Endothelial cell of umbilical vein (primary cell): ENCODE measurements at regions not wholly inside any gene's neighbourhood (a gene's known extent, or its start where the extent isn't known, plus 50 kb on each side); places are given as distances from the start of the nearest gene placed in this dataset.

Source experiments
- BruUV-seq: library from RNA; stranded (reverse); fragments of 400-500 nt; replicated peaks from 2 replicates; lab custom pipeline; 2021; lab: Mats Ljungman, UMichigan
- CTCF ChIA-PET: fragments of 300-600, 350-600 bp; sonication (Branson Sonifier 250); formaldehyde crosslinking; loops from one replicate; lab custom pipeline; 2021; ENCODE audit warnings: antibody characterized with exemption, inconsistent platforms; lab: Charles Lee
- POLR2A ChIA-PET: fragments of 300-600, 350-600 bp; sonication (Branson Sonifier 250); formaldehyde crosslinking; loops from one replicate; lab custom pipeline; 2021; ENCODE audit warnings: antibody characterized with exemption, inconsistent platforms; lab: Charles Lee
- DNase-seq: peaks from one replicate; pipeline ENCODE4 v3.0.0-alpha.2; 2011; ENCODE audit warnings: low read depth, low spot score
- FAIRE-seq: peaks from 2 replicates; lab custom pipeline; 2011; peaks lifted over from hg19 to GRCh38; lab: Jason Lieb, UNC
- H2AFZ ChIP-seq: 2 replicates; pipeline ENCODE4 v1.6.0; 2012; ENCODE audit warnings: low read depth, low read length, control low read depth, inconsistent platforms
- H3K27ac ChIP-seq: 2 replicates; pipeline ENCODE4 v1.5.1; 2011; ENCODE audit warnings: low read depth, mild to moderate bottlenecking, control low read depth, low read length, moderate library complexity; ENCODE audit not compliant: insufficient read depth
- H3K27me3 ChIP-seq, 2 experiments: 2 replicates each; pipeline versions ENCODE4 v1.6.0 to v1.6.1; 2011; ENCODE audit warnings: low read length in 2 of 2, mixed read lengths in 1 of 2; ENCODE audit not compliant: control insufficient read depth in 2 of 2, insufficient read depth in 2 of 2
- H3K36me3 ChIP-seq, 2 experiments: 2 replicates in 1 of 2; 3 replicates in 1 of 2; pipeline ENCODE4 v1.5.1; 2011; ENCODE audit warnings: low read length in 2 of 2, mild to moderate bottlenecking in 1 of 2, moderate library complexity in 1 of 2; ENCODE audit not compliant: control insufficient read depth in 2 of 2, insufficient read depth in 2 of 2; ENCODE audit errors: extremely low read depth in 1 of 2
- H3K4me1 ChIP-seq: 3 replicates; pipeline ENCODE4 v1.5.1; 2011; ENCODE audit warnings: mild to moderate bottlenecking, low read length; ENCODE audit not compliant: control insufficient read depth, insufficient read depth; ENCODE audit errors: extremely low read depth
- H3K4me2 ChIP-seq: 2 replicates; pipeline ENCODE4 v1.6.1; 2011; ENCODE audit warnings: low read length, control low read depth, mixed read lengths; ENCODE audit not compliant: insufficient read depth
- H3K4me3 ChIP-seq, 3 experiments: fragments of 200-600 bp in 1 of 3; sonication (generic), shearing (Covaris generic) in 1 of 3; replicated peaks in 1 of 3; 2 replicates each; pipeline ENCODE4 v1.5.1; 2011 to 2016; ENCODE audit warnings: control low read depth in 3 of 3, low read length in 3 of 3, mild to moderate bottlenecking in 2 of 3, inconsistent platforms in 1 of 3, low read depth in 1 of 3, moderate library complexity in 1 of 3; ENCODE audit not compliant: insufficient read depth in 1 of 3
- H3K79me2 ChIP-seq: 2 replicates; pipeline ENCODE4 v1.6.0; 2012; ENCODE audit warnings: low read length, inconsistent platforms; ENCODE audit not compliant: control insufficient read depth, insufficient read depth
- H3K9ac ChIP-seq: replicated peaks from 2 replicates; pipeline ENCODE3; 2011; ENCODE audit warnings: low read length, control low read depth; ENCODE audit not compliant: insufficient read depth; ENCODE audit errors: extremely low read depth
- H3K9me1 ChIP-seq: replicated peaks from 3 replicates; pipeline ENCODE4 v1.6.0; 2011; ENCODE audit warnings: mild to moderate bottlenecking, low read length; ENCODE audit not compliant: control insufficient read depth, insufficient read depth; ENCODE audit errors: extremely low read depth
- H3K9me3 ChIP-seq: replicated peaks from 2 replicates; pipeline ENCODE4 v1.5.1; 2012; ENCODE audit warnings: low read length, inconsistent platforms; ENCODE audit not compliant: control insufficient read depth, insufficient read depth
- H4K20me1 ChIP-seq: replicated peaks from 2 replicates; pipeline ENCODE3; 2011; ENCODE audit warnings: mild to moderate bottlenecking, low read length; ENCODE audit not compliant: control insufficient read depth, insufficient read depth; ENCODE audit errors: extremely low read depth
- CTCF ChIP-seq, 2 donors: IDR thresholded peaks; 1 replicate in 1 of 2; 2 replicates in 1 of 2; pipeline ENCODE4 v1.5.1; 2011; ENCODE audit warnings: low read length in 2 of 2, mild to moderate bottlenecking in 2 of 2, moderate library complexity in 2 of 2, control low read depth in 1 of 2, inconsistent platforms in 1 of 2, low read depth in 1 of 2; ENCODE audit not compliant: insufficient read depth in 1 of 2; ENCODE audit errors: extremely low read depth in 1 of 2
- EZH2 ChIP-seq: IDR thresholded peaks from 2 replicates; pipeline ENCODE4 v1.6.1; 2012; ENCODE audit warnings: borderline replicate concordance, low read depth, mild to moderate bottlenecking, moderate library complexity, low read length, inconsistent platforms; ENCODE audit not compliant: severe bottlenecking
- FOS ChIP-seq: IDR thresholded peaks from 2 replicates; pipeline ENCODE4 v1.6.1; 2011; ENCODE audit warnings: mild to moderate bottlenecking, low read length, moderate library complexity, borderline replicate concordance; ENCODE audit not compliant: insufficient read depth
- MAX ChIP-seq: IDR thresholded peaks from 2 replicates; pipeline ENCODE4 v1.6.1; 2011; ENCODE audit not compliant: insufficient read depth, insufficient read length
- MYC ChIP-seq: IDR thresholded peaks from one replicate; pipeline ENCODE4 v1.6.1; 2011; ENCODE audit warnings: mild to moderate bottlenecking, low read depth, low read length
- dilution Hi-C: fragments of 300-500 bp; cut with MboI; formaldehyde crosslinking; loops from one replicate; pipeline ENCODE4 v1.15.0; 2019; ENCODE audit warnings: low sequenced_read_pairs; ENCODE audit not compliant: extremely low pct_ligation_motif_present
- intact Hi-C: fragments of 100-400 bp; cut with micrococcal nuclease; formaldehyde crosslinking; loops from one replicate; pipeline ENCODE4 v1.10.0; 2022

- no peak for TF ChIP-seq MYC
- peak; percentile 63 for TF ChIP-seq FOS
- TF ChIP-seq MAX, result no peak
- BruUV-seq, result no TSS peak
- H3K79me2 ChIP-seq, result no peaks in the 10 kb centered on the region
- ChIA-PET POLR2A (no interaction called here), CTCF (interaction anchor here (1.2 kb wide), 1 partner anchor 67 kb away, joined by 5 read pairs; no protein-coding TSS in a partner anchor)
- FAIRE-seq (no peak), DNase-seq (peak; percentile 30)
- no peak overlapping the region for H2AFZ ChIP-seq
- H4K20me1 ChIP-seq, result no peaks in the 10 kb centered on the region
- dilution Hi-C loops, result no loop called here
- H3K27me3 ChIP-seq, result no peaks in the 10 kb centered on the region
- H3K4me2 ChIP-seq, result no peak overlapping the region
- H3K36me3 ChIP-seq, result no peaks in the 10 kb centered on the region
- intact Hi-C loops, result loop anchor here (1.0 kb wide), 1 partner anchor 20 kb away; no protein-coding TSS in a partner anchor
- no peaks in the 10 kb centered on the region for H3K9me1 ChIP-seq
- no peaks in the 10 kb centered on the region for H3K4me1 ChIP-seq
- H3K9ac ChIP-seq, result no peak overlapping the region
- H3K4me3 ChIP-seq, result no peak overlapping the region
- no peaks in the 10 kb centered on the region for H3K9me3 ChIP-seq
- no peak overlapping the region for H3K27ac ChIP-seq
Observed at GRCh38 chr20:61185841-61186601, 66.0 kb upstream of the CDH4 start.

GRCh38 chr20:61186771-61187472, 65.1 kb upstream of the CDH4 start:
- POLR2A ChIA-PET, result no interaction called here
- H3K4me3 ChIP-seq, result no peak overlapping the region
- no peaks in the 10 kb centered on the region for H4K20me1 ChIP-seq
- H3K9me3 ChIP-seq, result no peaks in the 10 kb centered on the region
- no peak for DNase-seq
- H3K4me2 ChIP-seq, result no peak overlapping the region
- TF ChIP-seq CTCF (IDR thresholded peaks at IDR 0.05; ENCODE audit: extremely low read depth in 1 of 2, insufficient read depth in 1 of 2, low read depth in 1 of 2, low read length in 2 of 2) (no peak), EZH2 (no peak)
- BruUV-seq, result no TSS peak
- CTCF ChIA-PET, result interaction anchor here (1.2 kb wide), 1 partner anchor 66 kb away, joined by 5 read pairs; no protein-coding TSS in a partner anchor
- H3K4me1 ChIP-seq, result no peaks in the 10 kb centered on the region
- no peak overlapping the region for H3K9ac ChIP-seq
- no peak overlapping the region for H2AFZ ChIP-seq
- dilution Hi-C loops, result no loop called here
- H3K9me1 ChIP-seq, result no peaks in the 10 kb centered on the region
- H3K36me3 ChIP-seq, result no peaks in the 10 kb centered on the region
- no peak for FAIRE-seq
- no peak overlapping the region for H3K27ac ChIP-seq
- H3K79me2 ChIP-seq, result no peaks in the 10 kb centered on the region
- H3K27me3 ChIP-seq, result no peaks in the 10 kb centered on the region
- intact Hi-C loops, result loop anchor here (1.0 kb wide), 1 partner anchor 21 kb away; no protein-coding TSS in a partner anchor
